Astrocyte (in vitro differentiated cells and primary cell): ENCODE measurements at regions not wholly inside any gene's neighbourhood (a gene's known extent, or its start where the extent isn't known, plus 50 kb on each side); places are given as distances from the start of the nearest gene placed in this dataset.

Experiments used
- CTCF ChIP-seq: IDR thresholded peaks from 2 replicates; pipeline ENCODE4 v1.5.1; 2011; ENCODE audit warnings: low read depth, mild to moderate bottlenecking, inconsistent platforms, low read length, moderate library complexity; ENCODE audit not compliant: insufficient read depth
- EZH2 ChIP-seq: IDR thresholded peaks from 2 replicates; pipeline ENCODE4 v1.6.1; 2012; ENCODE audit warnings: mild to moderate bottlenecking, low read length, inconsistent platforms; ENCODE audit not compliant: insufficient read depth

- no peak for TF ChIP-seq EZH2
- no peak for TF ChIP-seq CTCF
These were observed 1074.0 kb downstream of the CDH11 start for GRCh38 chr16:64047878-64048277.
